ENCODE measurements at regions not wholly inside any gene's neighbourhood (a gene's known extent, or its start where the extent isn't known, plus 50 kb on each side); places are given as distances from the start of the nearest gene placed in this dataset.
"Not testable (repeated sequence)": the region's sequence is repeated elsewhere in the genome, so short reads cannot be mapped to it uniquely, and the experiment has no call there.

DNA sequence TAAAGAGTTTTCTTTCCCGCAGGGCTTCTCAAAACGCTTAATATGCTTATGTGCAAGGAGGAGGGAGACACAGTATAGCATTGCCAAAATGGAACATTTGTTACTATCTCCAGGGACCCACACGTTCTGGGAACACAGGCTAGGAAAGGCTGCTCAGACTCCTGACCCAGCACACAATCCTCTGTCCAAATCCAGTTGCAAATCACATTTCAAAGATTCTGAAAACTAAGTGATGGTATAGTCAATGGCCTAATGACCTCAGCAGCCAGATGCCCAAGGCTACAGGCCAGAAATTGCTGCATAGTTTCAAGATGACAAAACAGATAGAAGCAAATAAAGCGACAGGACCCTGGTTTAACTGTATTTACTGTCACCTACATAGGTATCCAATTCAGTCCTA, 97.0 kb upstream of the GRIP1 start:
- no peak for DNase-seq (ENCODE audit: low read depth)

DNA sequence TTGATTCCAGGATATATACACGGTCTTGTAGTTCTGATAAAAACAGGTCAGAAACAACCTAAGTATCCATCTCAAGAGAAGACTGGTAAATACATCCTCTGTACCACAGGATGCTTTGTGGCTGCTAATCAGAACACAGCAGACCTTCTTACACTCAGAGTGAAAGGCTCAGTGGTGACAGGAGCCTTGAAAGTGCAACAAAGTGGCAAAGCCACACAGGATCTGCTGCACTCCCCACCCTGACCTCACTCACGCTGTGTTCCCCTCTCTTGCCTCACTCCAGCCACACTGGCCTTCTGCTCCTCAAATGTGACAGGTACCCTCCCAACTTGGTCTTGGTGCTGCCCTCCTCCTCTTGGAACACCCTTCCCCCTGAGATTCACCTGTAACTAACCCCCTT, 98.1 kb upstream of the GRIP1 start:
- no peak for DNase-seq (ENCODE audit: low read depth)

DNA sequence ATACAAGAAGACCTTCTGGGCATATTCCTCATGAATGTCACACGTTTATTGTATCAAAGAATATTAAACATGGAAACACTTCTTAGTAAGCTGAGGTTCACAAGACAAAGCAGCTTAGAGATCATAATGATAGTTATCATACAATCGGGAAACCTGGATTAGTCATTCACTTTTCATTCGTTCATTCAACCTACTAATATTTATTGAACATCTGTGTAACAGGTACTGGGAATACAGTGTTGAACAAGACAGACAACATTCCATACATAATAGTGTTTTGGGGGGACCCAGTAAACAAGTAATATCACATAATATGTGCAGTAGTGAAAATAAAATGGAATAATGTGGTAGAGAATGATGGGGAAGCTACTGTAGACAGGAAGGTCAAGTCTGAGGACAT, 100.6 kb upstream of the GRIP1 start:
- no peak for DNase-seq (ENCODE audit: low read depth)

DNA sequence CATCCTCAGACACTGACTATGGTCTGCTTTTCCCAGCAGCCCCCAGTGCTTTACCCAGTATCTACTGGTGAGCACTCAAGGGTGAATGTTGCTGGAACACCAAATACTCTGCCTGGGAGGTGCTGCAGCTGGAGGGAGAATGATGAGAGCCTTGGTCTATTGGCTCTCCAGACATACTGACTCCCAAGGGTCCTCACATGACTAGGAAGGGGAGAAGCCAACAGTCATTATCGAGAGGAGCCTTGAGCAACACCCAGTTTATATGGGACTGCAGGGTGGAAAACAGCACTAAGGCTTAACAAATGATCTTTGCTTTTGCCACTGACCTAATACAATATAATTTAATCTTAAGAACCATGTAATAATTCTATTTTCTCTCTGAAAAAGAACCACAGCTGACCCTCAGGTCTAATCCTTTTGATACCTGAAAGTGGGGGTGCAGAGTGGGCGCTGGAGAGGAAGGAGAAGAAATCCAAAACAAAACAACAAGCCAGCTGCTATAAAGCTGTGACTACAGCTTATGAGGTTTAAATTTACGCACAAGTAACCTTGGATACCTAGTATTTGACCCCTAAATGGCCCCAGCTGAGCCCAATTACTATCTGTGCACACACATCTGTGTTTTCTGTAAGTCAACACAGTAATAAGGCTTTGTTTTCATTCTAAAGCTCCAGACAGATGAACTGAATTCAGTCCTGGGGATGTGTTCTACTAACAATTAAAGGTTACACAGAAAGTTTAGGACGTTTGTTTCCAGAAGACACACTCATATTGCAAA, 107.8 kb upstream of the GRIP1 start:
- DNase-seq (ENCODE audit: low read depth) = no peak

DNA sequence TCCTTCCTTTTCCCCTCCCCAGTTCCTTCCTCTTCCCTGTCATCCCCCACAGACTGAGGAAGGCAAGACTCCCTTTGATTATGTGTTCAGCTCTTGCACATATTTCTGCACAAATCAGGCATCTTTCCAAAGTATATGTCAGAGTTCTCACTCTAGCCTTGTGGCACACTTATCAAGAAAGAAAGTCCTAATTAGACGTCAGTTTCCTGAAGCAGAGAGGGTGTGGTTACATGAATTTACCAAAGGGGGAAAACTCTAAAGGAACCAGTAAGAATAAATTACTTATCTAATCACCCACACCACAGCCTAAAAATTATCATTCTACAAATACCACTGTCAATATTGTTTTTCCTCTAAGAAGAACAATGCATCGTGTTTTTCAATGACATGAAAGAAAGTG, 120.7 kb upstream of the GRIP1 start:
- DNase-seq (ENCODE audit: low read depth) = no peak

DNA sequence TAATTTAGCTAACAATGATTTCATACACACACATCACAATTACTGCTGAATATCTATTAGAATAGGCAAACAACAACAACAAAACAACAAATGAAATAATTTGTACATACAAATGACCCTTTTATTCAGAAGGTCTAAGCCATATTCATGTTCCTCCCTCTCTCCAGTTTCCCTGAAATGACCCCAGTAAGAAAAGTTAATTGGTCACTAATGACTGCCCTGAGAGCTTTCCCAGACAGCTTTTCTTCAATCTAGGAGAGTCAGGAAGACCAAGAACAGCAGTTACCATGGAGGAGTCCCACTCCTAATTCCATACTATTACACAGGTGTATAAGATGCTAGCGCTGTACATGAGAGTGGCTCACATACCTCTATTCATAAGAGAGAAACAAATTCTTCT, 121.2 kb upstream of the GRIP1 start:
- no peak for DNase-seq (ENCODE audit: low read depth)

DNA sequence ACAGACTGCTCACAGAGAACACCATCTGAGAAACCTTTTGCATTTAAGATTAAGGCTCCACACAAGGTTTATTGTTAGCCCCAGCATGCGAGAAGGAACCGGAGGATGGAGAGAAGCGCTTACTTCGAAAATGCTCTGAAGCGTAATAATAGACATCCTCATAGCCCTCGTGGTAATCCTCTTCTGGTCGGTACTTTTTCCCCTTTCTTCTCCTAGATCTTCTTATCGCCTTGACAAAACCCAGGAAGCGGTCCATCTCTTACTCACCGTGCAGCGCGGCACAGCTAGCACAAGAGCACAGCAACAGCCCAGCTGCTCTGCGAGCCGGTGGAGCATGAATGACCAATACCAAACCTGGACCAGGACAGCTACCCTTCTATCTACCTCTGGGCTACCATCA, 125.1 kb upstream of the GRIP1 start:
- no peak for DNase-seq (ENCODE audit: low read depth)

DNA sequence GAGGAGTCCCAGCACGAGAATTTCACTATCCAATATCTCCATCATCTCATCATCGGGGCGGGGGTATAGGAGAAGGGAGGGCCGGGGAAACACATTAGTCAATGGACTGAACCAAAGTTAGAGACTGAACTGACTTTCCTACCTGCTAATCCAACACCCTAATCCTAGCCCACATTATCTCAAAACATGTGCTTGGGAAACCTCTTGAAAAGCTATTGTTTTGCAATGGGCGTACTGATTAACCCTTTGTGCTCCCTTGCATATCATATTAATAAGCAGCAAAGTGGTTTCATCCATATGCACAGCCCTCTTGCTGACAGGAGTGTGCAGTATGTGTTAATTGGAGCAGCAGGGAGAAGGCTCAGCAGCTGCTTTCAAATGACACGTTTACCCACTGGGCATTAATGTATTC, 125.7 kb upstream of the GRIP1 start:
- DNase-seq (ENCODE audit: low read depth) = no peak

DNA sequence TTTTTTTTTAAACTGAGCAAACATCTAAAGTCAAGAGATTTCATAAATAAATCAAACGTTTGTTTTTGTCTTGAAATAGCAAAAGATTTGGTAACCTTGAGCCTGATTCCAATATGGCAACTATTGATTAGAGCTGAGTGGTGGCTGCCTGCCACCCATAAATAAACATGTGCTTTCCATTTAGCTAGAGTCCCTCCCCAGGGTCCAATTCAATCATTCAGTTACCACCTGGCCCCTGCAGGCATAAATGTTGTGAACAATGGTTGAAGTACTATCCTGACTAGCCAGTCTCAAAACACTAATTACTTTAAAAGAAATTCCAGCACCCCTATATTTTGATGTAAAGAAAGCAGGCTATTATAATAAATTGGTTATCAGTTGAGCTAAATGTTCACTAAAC, 129.7 kb upstream of the GRIP1 start:
- DNase-seq (ENCODE audit: low read depth) = no peak

DNA sequence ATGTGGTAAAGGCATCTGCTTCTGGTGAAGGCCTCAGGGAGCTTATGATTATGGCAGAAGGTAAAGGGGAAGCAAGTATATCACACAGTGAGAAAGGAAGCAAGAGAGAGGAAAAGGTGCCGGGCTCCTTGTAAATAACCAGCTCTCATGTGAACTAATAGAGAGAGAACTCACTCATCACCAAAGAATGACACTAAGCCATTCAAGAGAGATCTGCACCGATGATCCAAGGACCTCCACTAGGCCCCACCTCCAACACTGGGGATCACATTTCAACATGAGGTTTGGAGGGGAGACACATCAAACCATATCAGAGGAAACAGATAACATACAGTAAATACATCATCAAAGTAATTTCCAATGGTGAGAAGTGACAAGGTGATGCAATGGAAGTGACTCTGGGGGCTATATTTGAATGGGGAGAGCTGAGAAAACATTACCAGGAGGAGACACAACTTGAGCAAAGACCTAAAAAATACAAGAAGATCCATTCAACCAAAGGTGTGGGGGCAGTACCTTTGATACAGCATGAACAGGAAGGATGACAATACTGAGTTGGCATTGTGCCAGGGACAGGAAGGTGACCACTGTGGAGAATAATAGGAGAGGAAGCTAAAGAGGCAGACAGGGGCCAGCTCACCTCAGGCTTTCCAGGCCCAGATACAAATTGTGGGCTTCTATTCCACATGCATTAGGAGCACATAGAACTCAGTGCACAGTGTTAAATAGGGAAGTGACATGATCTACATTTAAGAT, 134.4 kb upstream of the GRIP1 start:
- peak; percentile 0 for DNase-seq (ENCODE audit: low read depth)

DNA sequence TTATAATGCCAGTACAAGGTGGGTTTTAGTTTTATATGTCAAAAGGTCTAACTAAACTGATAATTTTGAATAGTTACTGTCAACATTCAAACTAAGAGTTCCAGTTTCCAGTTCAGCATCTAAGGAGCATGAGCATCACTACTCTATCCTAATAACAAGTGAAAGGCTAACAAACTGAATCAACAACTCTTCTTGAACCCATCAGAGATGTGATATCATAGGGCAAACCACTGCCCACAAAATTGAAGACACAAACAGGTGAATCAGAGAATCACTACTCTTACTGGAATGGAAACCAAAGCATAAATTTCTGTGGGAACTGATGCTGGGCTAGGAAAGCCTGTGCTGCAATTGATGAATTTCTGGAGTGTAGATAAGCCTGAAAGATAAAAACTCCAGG, 140.7 kb upstream of the GRIP1 start:
- DNase-seq (ENCODE audit: low read depth) = no peak

DNA sequence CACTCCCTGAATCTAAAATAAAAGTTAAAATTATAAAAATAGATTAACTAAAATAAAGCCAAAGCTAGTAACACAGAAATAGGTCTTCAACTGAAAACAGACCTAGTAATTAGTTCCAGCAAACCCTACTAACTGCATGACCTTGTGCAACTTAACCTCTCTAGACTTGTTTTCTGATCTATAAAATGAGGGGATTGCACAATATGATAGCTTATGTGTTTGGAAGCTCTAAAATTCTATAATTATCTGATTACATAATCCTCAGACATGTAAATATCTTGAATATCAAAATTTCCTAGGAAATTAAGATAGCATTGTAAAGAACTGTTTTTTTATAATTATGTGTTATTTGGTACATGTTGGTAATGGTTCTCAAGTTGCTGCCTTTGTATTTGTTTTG, 144.1 kb upstream of the GRIP1 start:
- DNase-seq (ENCODE audit: low read depth) = no peak

DNA sequence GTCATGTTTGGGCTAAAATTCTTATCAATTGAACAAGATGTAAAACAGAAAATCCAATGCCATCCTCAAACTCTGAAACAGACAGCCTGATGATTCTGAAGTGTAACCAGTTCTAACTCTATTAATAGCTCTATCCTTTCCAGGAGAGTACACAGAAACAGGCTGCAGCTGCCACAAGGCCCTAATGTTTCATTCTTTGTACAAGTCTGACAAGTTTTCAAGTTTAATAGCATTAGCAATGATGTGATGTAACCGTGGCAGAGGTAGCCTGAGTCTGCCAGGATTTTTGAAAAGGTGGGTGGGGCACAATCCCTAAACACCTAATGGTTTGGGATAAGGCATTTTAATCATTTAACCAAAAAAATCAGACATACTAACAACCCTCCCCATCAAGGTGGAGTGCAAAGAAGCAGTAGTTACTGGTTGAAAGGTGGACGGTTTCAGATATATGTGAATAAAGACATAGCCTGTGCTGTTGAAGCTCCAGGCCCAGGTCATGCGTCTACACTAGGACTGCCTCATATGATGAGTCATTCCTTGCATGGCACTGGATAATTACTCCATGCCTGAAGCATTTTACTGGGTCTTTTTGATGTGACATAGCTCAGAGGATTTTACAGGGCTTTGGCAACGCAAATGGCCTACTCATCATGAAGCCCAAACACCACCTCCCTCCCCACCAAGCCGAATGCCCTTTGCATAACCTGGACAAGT, 145.1 kb upstream of the GRIP1 start:
- peak; percentile 3 for DNase-seq (ENCODE audit: low read depth)

DNA sequence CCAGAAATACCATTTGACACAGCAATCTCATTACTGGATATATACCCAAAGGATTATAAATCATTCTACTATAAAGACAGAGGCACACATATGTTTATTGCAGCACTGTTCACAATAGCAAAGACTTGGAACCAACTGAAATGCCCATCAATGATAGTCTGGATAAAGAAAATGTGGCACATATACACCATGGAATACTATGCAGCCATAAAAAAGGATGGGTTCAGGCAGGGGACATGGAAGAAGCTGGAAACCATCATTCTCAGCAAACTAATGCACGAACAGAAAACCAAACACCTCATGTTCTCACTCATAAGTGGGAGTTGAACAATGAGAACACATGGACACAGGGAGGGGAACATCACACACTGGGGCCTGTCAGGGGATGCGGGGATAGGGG, 147.0 kb upstream of the GRIP1 start:
- not testable (repeated sequence) for DNase-seq (ENCODE audit: low read depth)

DNA sequence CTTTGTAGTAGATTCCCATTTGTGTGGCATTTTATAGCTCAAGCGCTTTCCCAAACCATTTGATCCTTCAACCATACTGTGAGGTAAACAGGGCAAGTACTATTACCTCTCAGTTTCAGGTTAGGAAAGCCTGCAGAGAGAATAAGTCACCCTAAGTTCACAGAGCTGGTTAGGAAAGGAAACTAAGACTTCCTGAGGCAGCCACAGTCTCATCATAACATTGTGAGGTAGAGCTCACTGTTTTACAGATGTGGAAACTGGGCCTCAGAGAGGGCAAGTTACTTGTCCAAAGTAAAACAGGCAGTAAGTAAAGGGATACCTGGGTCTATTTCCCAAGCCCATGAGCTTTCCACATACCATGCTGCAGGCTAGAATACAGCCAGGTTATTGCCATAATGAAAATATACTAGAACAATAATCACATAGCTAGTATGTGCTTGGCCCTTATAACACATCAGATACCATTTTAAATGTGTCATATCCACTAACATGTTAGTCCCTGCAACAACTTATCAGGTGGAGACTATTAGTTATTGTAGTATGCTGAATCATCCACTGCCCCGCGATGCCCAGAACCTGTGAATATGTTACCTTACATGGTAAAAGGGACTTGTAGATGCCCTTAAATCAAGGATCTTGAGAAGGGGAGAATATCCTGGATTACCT, 150.9 kb upstream of the GRIP1 start:
- no peak for DNase-seq (ENCODE audit: low read depth)

DNA sequence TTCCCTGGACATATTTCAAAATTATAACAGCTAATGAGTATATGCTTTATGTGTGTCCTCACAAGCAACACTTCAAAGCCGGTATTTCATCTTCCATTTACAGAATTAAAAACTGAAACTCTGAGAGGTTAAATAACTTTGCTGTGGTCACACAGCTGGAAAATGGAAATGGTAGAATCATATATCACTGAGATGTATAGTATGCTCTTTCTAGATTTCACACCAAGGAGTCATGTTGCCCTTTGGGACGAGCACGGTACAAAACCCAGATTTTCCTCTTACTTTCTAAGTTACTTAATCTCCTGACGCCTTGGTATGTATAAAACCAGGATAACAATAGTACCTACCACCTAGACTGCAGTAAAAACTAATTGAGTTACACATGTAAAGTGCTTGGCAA, 152.6 kb upstream of the GRIP1 start:
- no peak for DNase-seq (ENCODE audit: low read depth)

DNA sequence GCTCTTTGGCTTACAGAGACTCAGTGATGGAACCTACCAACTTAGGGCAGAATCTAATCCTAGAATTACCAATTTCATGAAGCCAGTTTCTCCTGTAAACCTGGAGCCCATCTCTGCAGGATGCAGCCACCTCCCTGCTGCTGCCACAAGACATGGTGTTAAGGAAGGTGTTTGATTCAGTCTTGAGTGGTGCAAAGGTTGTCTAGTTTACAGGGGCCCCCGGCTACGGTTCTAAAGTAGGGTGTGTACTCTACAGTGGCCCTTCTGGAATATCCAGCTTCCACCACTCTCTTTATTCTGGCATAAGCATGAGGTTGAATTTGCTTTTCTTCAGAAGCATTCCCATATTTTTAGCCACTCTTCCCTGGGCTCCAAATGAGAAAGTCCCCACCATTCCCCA, 154.1 kb upstream of the GRIP1 start:
- no peak for DNase-seq (ENCODE audit: low read depth)

DNA sequence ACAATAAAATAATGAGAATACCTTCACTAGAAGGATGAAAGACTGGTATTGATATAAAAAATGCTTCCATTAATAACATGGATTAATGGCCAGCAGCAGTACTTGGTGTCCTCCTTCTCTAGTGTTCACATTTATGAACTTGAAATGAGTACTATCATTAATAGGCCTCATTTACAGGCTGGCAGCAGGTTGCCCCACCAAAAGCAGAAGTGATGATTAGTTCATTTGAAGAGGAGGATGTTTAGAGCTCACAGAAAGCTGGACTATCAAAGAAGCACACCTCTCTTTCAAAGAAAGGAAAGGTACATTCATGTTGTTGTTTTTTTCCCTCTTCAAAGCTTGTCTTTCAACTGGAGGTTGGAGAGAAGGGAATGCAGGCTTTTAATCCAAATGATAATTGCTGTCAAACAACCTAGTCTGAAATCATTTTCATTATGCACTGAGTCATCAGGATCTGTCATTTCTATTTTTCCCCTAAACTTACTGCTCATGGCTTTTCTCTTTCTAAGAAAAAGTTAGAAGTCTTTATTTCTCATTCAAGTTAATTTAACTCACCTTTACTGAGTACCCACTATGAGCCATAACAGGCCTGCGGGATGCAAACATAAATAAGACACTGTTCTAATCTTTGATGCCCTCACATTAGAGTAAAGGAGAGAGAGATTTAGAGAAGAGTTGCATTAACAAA, 157.9 kb upstream of the GRIP1 start:
- no peak for DNase-seq (ENCODE audit: low read depth)

DNA sequence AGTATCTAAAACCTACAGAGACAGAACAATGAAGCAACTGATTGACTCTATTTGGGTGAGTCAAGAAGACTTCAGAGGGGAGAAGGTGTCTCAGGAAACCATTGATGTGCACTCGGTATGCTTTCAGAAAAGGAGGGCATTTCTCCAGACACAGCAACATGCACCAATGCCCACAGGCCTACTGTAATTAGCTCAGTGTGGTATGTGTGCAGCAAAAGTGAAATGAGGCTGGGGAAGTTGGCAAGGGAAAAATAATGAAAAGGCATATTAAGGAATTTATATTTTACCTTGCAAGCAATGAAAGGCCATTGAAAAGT, 158.4 kb upstream of the GRIP1 start:
- DNase-seq (ENCODE audit: low read depth) = no peak

DNA sequence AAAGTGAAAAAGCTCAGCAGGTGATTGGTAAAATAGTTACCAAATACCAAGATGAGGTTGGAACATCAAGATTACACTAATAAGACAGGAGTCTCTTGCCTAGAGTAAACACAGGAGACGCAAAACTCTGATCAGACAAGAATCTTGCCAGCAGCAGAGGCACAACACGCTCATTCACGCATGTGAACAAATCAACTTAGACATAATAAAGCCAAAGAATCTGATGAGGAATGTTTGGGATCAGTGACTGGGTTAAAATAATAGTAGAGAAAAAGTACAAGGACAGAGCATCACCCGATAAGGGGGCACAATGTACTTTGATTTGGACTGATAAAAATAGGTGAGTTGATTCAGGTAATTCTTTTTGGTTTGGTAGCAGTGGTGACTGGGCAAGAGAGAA, 159.5 kb upstream of the GRIP1 start:
- no peak for DNase-seq (ENCODE audit: low read depth)

DNA sequence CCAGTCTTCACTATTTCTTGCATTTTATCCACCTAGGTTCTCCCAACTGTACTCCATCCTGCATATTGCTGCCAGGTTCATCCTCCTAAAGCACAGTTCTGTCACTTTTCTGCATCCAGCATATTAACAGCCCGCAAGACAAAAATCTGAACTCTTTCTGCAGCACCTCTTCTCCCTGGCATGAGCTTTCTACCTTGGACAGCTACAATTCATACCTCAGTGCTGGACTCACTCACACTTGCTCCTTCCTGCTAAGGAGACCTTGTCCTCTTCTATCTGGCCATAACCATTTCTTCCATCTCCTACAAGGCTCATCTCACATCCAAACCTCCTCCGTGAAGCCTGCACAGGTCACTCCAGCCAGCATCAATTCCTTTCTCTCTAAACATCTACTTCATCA, 170.1 kb upstream of the GRIP1 start:
- DNase-seq (ENCODE audit: low read depth) = no peak

DNA sequence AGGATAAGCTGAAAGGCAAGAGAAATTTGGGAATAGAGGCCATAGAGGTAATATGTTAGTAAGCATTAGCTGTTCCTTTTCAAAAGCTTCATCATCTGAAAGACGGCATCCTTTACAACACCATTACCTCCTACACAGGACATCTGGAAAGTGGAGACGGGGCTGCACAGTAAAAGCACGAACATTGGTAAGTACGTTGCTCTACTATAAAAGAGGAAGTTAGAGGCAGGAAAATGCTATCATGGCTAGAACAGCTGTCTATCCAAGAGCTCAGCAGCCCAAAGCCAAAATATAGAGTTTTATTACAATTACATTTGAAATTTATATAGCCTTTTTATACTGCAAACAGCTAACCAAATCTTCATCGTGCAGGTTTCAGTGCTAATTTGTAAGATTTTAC, 172.3 kb upstream of the GRIP1 start:
- DNase-seq (ENCODE audit: low read depth) = no peak
